Natural killer cell treated with Interleukin-12 subunit alpha and Interleukin-12 subunit beta and Interleukin-15 and Interleukin-18, amount 100 ng/mL, for 72 hours (primary cell): ENCODE measurements at regions not wholly inside any gene's neighbourhood (a gene's known extent, or its start where the extent isn't known, plus 50 kb on each side); places are given as distances from the start of the nearest gene placed in this dataset.
"Not testable (repeated sequence)": the region's sequence is repeated elsewhere in the genome, so short reads cannot be mapped to it uniquely, and the experiment has no call there.

ENCODE experiments used
- ATAC-seq, 2 donors: fragments of 150-1000 bp; cut with Tn5 transposase in 1 of 2; sonication (Bioruptor Pico), chemical (Tn5 transposase) in 1 of 2; 2 replicates each; pipeline ENCODE4 v1.10.0; 2021
- DNase-seq: peaks from one replicate; pipeline ENCODE4 v3.0.0; 2022; ENCODE audit warnings: low spot score
- H3K27ac Mint-ChIP-seq, 2 donors: 1 replicate in 1 of 2; 2 replicates in 1 of 2; pipeline ENCODE4 v1.8.0; 2022; ENCODE audit warnings: mixed read lengths in 2 of 2, mild to moderate bottlenecking in 1 of 2, moderate library complexity in 1 of 2
- H3K27me3 Mint-ChIP-seq, 2 donors: 1 replicate in 1 of 2; 2 replicates in 1 of 2; pipeline ENCODE4 v1.8.0; 2022; ENCODE audit warnings: mixed read lengths in 2 of 2
- H3K36me3 Mint-ChIP-seq: one replicate; pipeline ENCODE4 v1.8.0; 2022; ENCODE audit warnings: mixed read lengths
- H3K4me1 Mint-ChIP-seq, 2 donors: 1 replicate in 1 of 2; 2 replicates in 1 of 2; pipeline ENCODE4 v1.8.0; 2022; ENCODE audit warnings: low read depth in 2 of 2, mixed read lengths in 2 of 2, mild to moderate bottlenecking in 1 of 2
- H3K4me3 Mint-ChIP-seq: one replicate; pipeline ENCODE4 v1.8.0; 2022; ENCODE audit warnings: mixed read lengths
- H3K9me3 Mint-ChIP-seq: 2 replicates; pipeline ENCODE4 v1.8.0; 2022; ENCODE audit warnings: mixed read lengths

DNA sequence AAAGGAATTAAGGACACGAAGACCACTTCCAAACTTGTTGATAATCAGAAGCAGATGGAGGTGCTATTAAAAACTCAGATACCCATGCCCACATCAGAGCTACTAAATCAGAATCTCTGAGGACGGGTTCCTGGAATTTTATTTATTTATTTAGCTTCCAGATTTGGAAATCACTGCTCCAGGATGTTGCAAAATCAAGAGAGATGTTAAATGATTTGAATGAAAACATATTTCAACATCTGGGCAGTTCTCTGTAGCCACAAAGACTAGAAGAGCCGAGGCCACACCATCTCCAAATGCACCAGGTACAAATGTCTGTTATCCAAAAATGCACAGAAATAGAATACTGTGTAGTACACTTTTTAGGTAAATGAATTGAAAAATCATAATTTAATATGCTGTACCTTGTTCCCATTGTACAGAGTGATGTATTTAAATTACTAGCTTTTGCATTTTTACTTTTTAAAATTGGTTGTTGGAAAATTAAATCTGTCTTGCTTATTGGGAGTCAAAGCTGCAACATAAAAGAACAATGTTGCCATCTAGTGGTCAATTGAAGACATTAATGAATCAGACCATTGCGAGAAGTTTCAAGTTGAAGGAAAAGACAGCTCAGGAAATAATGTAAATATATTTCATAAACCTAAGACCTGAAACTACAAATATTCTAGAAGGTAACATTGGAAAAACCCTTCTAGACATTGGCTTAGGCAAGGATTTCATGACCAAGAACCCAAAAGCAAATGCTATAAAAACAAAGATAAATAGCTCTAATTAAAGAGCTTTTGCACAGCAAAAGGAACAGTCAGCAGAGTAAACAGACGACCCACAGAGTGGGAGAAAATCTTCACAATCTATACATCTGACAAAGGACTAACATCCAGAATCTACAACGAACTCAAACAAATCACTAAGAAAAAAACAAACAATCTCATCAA is 151.3 kb upstream of the TTC29 start:
- ATAC-seq = no peak
- Mint-ChIP-seq H3K9me3 (no peaks in the 10 kb centered on the region), H3K27ac (no peak overlapping the region), H3K27me3 (peaks cover 11 to 13% of the 10 kb centered on the region in 2 donors), H3K36me3 (no peaks in the 10 kb centered on the region), H3K4me3 (no peak overlapping the region), H3K4me1 (no peaks in the 10 kb centered on the region)
- no peak for DNase-seq

DNA sequence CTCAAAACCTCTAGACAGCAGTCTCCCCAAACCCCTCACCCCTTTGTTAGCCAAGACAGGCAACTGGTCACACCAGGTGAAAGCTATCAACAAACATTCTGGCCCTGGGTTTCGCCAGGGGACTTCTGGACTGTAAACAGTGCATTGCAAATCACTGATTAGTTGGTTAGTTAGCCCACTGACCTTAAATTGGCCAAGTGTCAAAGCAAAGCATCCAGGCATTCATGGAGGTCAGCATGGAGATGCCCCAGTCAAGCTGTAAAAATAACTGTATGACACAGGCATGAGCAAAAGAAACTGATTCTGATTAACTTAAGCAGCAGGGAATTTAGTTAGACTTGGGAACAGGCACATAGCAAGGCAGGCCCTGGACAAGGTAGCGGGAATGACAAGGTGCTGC is 156.0 kb upstream of the TTC29 start:
- no peaks in the 10 kb centered on the region for H3K9me3 Mint-ChIP-seq
- H3K36me3 Mint-ChIP-seq = no peaks in the 10 kb centered on the region
- H3K4me1 Mint-ChIP-seq = no peaks in the 10 kb centered on the region
- ATAC-seq = no peak
- no peak overlapping the region for H3K27ac Mint-ChIP-seq
- no peak overlapping the region for H3K4me3 Mint-ChIP-seq
- H3K27me3 Mint-ChIP-seq = peaks cover 16 to 38% of the 10 kb centered on the region in 2 donors
- DNase-seq = no peak

DNA sequence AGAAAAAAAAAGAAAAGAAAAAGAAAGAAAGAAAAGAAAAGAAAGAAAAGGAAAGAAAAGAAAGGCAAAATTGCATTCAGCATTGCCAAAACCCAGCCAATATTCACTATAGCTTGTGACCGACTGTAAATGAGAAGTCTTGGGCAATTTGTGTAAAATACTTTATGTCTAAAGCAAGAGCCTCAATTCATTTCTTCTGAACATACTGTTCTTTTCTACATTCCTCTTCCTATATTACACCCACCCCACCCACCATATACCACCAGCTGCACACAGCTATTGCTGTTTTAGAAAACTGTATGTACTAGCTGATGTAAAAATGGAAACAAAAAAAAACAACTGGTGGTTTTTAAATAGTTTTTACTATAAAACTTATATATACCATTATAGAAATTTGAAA is 156.9 kb upstream of the TTC29 start:
- Mint-ChIP-seq H3K27ac (no peak overlapping the region), H3K4me1 (no peaks in the 10 kb centered on the region), H3K36me3 (no peaks in the 10 kb centered on the region), H3K9me3 (no peaks in the 10 kb centered on the region), H3K4me3 (no peak overlapping the region), H3K27me3 (peaks cover 13 to 35% of the 10 kb centered on the region in 2 donors)
- DNase-seq (no peak), ATAC-seq (no peak)

DNA sequence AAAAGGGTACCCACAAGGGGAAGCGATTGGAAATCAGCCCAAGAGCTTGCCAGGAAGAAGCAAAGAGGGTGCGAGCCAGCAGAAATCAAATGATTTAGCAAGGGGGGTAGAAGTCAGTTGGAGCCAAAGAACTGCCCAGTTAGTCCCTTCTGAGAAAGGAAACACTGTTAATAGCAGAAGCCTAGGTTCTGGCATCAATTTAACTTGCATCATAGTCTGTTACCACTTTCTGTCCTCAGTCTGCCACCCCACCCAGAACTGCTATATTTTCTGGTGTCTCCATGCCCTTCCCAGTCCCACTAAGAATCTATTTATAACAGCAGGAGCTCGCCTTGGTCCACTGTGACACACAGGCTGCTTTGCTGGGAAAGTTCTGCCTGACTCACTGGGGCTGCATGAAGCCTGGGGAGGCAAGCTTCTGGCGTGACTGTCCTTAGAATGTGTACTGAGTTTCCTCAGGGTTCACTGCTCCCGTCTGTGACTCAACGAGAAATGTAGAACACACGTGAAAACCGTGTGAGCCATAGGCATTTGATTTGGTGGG is 157.8 kb upstream of the TTC29 start:
- DNase-seq (no peak), ATAC-seq (no peak)
- no peaks in the 10 kb centered on the region for H3K9me3 Mint-ChIP-seq
- no peak overlapping the region for H3K4me3 Mint-ChIP-seq
- H3K27me3 Mint-ChIP-seq = peaks cover 13 to 35% of the 10 kb centered on the region in 2 donors
- no peak overlapping the region for H3K27ac Mint-ChIP-seq
- no peaks in the 10 kb centered on the region for H3K4me1 Mint-ChIP-seq
- no peaks in the 10 kb centered on the region for H3K36me3 Mint-ChIP-seq

DNA sequence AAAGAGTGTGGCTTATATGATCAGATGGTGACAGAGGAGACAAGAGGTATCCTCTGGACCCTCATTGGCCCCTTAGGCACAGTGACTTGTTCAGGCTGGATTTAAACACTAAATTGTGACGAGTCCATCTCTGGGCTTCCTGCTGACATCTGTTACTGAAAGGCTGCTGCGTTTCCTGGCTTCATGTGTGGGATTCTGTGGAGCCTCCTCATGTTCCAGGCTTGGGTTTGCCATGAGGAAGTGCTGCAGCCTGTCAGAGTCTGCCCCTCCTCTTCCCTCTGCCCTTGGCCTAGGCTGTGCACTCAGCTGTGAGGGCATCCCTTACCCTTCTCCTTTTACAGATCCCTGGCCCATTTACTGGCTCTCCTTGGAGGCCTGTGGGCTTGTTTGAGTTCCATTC is 159.1 kb upstream of the TTC29 start:
- Mint-ChIP-seq H3K9me3 (no peaks in the 10 kb centered on the region), H3K36me3 (no peaks in the 10 kb centered on the region), H3K27ac (no peak overlapping the region), H3K27me3 (peaks cover 10 to 35% of the 10 kb centered on the region in 2 donors), H3K4me1 (no peaks in the 10 kb centered on the region), H3K4me3 (no peak overlapping the region)
- no peak for DNase-seq
- no peak for ATAC-seq

DNA sequence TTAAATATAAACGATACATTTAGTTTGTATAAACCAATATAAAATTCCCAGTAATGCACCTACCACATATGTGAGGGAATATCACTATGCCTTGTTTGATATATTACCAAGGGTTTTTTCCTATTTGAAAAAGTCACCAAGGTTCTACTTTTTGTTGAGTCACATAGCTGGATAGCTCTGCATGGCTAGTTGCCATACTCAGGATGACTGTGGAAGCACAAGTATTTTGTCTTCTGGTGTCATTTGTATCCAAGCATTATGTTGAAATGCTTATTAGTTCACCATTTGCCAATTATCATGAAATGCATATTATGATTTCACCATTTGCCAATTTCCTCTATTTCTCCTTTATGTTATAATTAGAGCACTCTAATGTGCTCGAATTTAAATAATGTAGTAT is 162.7 kb upstream of the TTC29 start:
- no peak for DNase-seq
- H3K4me3 Mint-ChIP-seq = no peak overlapping the region
- peaks cover 10 to 33% of the 10 kb centered on the region in 2 donors for H3K27me3 Mint-ChIP-seq
- H3K36me3 Mint-ChIP-seq = no peaks in the 10 kb centered on the region
- no peaks in the 10 kb centered on the region for H3K4me1 Mint-ChIP-seq
- no peak for ATAC-seq
- H3K9me3 Mint-ChIP-seq = no peaks in the 10 kb centered on the region
- H3K27ac Mint-ChIP-seq = no peak overlapping the region

DNA sequence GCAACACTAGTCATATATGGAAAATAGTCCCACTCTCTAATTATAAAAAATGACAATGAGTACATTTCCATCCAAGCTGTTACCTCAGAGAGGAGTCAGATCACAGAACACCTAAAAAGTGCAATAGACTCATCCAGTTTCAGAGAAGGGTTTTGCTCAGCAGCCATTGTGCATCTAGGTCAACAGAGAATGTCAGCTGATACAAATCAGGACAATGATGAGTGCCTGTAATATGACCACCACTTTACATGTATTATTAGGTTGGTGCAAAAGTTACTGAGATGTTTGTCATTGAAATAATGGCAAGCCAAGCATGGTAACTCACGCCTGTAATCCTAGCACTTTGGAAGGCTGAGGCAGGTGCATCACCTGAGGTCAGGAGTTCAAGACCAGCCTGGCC is 164.1 kb upstream of the TTC29 start:
- Mint-ChIP-seq H3K9me3 (peaks cover 3% of the 10 kb centered on the region), H3K4me1 (no peaks in the 10 kb centered on the region), H3K4me3 (no peak overlapping the region), H3K27me3 (peaks cover 10 to 28% of the 10 kb centered on the region in 2 donors), H3K36me3 (peaks cover 4% of the 10 kb centered on the region), H3K27ac (no peak overlapping the region)
- DNase-seq (no peak), ATAC-seq (no peak)

DNA sequence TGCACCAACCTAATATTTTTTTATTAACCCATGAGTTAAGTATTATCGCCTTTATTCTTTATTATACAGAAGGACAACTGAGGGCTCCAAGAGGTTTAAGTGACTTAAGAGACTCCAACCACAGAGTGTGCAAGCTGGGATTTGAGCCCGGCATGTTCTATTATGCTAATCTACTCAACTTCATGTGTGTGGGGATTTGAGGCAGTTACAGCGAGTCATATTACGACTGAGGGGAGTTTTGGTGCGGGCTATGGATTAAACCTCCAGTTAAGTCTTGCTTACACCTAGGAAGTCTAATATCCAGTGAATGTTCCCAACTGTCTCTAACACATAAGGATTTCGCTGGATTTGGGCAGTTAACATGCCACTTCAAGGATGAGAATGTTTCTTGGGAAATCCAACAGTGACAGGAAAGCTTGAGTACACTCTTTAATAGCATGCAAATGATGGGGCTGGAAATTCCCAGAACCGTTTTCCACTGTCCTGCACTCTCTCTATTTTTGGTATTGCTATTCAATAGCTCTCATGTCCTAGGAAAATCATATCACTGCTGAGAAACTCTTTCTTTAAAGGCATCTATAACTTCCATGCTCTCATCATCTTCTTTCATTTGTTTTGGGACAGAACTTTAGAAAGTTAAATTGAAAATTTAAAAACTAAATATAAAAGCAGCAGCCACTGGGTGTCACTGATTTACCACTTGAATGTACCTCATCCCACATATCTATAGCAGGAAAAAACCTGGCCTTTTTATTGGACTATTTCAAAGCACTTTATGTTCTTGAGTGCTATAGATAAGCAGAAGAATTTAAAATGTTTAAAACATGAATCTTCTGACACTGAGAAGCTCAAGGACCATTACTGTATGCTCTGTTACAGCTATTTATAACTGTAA is 165.1 kb upstream of the TTC29 start:
- Mint-ChIP-seq H3K27me3 (peaks cover 7 to 19% of the 10 kb centered on the region in 2 donors), H3K4me1 (no peaks in the 10 kb centered on the region), H3K9me3 (peaks cover 3% of the 10 kb centered on the region), H3K4me3 (no peak overlapping the region), H3K27ac (no peak overlapping the region), H3K36me3 (peaks cover 4% of the 10 kb centered on the region)
- DNase-seq (no peak), ATAC-seq (no peak)

DNA sequence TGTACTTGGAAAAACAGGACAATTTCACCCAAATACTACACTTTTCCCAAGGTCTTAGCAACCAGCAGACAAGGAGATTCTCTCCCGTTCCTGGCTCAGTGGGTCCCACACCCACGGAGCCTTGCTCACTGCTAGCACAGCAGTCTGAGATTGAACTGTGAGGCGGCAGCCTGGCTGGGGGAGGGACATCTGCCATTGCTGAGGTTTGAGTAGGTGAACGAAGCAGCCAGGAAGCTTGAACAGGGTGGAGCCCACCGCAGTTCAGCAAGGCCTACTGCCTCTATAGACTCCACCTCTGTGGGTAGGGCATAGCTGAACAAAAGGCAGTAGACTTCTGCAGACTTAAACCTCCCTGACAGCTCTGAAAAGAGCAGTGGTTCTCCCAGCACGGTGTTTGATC is 166.5 kb upstream of the TTC29 start:
- not testable (repeated sequence) for H3K4me1 Mint-ChIP-seq, H3K9me3 Mint-ChIP-seq, H3K4me3 Mint-ChIP-seq, ATAC-seq, H3K36me3 Mint-ChIP-seq, H3K27me3 Mint-ChIP-seq, DNase-seq, H3K27ac Mint-ChIP-seq

DNA sequence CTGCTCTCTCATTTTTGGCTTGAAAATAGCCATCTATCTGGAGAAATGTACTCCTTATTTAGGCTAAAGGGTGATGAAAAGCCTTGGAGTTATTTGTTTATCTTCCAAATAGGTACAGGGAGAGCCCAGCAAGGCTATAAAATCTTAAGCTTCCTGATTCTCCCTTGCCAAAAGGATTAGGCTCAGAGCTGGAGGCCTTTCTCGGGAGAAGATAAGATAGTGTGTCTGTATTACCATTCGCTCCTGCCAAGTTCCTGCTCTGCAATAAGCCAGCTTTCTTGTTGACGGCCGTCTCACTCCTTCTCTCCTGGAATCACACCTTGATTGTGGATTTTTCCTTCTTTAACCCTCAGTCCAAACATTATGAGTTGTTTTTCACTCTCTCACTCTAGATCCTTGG is 171.8 kb upstream of the TTC29 start:
- Mint-ChIP-seq H3K36me3 (peaks cover 4% of the 10 kb centered on the region), H3K4me1 (no peaks in the 10 kb centered on the region), H3K4me3 (no peak overlapping the region), H3K9me3 (peaks cover 3% of the 10 kb centered on the region), H3K27ac (no peak overlapping the region), H3K27me3 (no peaks in the 10 kb centered on the region)
- ATAC-seq = no peak
- DNase-seq = no peak

DNA sequence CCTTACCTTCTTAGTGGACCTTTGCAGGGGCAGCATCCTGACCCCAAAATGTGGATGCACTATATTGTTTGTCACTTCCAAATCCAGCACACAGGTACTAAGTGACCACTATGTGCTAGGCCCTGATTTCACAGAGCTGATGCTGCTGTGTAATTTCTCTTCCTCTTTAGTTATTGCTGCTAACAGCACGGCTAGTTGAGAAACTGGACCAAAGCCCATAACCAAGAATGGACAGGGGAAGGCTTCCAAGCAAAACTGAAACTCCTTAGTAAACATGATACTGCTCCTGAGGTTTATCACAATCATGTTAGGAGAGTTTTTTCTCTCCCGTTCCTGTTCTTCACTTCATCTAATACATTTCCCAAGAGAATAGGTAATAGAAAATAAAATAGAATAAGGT is 172.9 kb upstream of the TTC29 start:
- no peak overlapping the region for H3K27ac Mint-ChIP-seq
- no peak for DNase-seq
- H3K27me3 Mint-ChIP-seq = no peaks in the 10 kb centered on the region
- no peak for ATAC-seq
- peaks cover 4% of the 10 kb centered on the region for H3K36me3 Mint-ChIP-seq
- H3K4me3 Mint-ChIP-seq = no peak overlapping the region
- no peaks in the 10 kb centered on the region for H3K4me1 Mint-ChIP-seq
- H3K9me3 Mint-ChIP-seq = peaks cover 3% of the 10 kb centered on the region

DNA sequence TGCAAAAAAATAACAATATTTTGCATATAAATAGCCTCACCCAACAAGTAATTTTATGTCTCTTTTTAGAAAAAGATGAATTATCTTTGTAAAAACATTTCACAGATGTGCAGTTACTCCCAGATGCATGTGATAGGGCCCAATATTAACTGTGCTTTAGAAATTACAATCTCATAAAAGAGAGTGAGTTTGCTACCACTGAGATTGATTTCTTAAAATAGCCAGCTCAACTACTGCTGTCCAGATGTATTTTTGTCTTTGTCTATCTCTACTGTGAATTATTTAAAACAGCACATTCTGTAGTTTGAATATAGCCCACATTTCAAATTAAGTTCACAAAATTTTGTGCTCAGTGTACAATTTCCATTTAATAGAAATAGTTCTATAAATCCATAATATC is 177.0 kb upstream of the TTC29 start:
- no peaks in the 10 kb centered on the region for H3K9me3 Mint-ChIP-seq
- DNase-seq = no peak
- no peaks in the 10 kb centered on the region for H3K36me3 Mint-ChIP-seq
- H3K27ac Mint-ChIP-seq = no peak overlapping the region
- no peak overlapping the region for H3K4me3 Mint-ChIP-seq
- H3K4me1 Mint-ChIP-seq = no peaks in the 10 kb centered on the region
- H3K27me3 Mint-ChIP-seq = peaks cover 0 to 12% of the 10 kb centered on the region in 2 donors
- ATAC-seq = no peak

DNA sequence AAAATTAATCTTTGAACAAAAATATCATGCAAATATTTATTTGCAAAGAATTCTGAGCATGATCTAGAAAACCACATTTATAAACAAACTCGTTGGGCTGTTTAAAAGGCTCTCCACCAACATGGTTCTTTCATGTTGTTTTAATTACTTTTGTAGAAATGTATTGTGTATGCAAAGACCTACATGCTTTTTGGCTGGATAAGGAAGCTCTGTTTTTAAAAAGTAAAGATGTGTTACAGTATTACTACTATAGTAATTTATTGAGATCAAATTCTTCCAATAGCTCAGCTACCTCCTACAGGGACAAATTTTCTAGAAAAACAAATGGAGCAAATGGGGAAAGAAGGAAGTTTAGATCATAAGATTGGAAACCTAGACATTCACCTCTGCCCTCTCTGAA is 177.5 kb upstream of the TTC29 start:
- DNase-seq = no peak
- no peak overlapping the region for H3K4me3 Mint-ChIP-seq
- no peak for ATAC-seq
- peaks cover 0 to 12% of the 10 kb centered on the region in 2 donors for H3K27me3 Mint-ChIP-seq
- H3K4me1 Mint-ChIP-seq = no peaks in the 10 kb centered on the region
- no peaks in the 10 kb centered on the region for H3K9me3 Mint-ChIP-seq
- H3K36me3 Mint-ChIP-seq = no peaks in the 10 kb centered on the region
- no peak overlapping the region for H3K27ac Mint-ChIP-seq

DNA sequence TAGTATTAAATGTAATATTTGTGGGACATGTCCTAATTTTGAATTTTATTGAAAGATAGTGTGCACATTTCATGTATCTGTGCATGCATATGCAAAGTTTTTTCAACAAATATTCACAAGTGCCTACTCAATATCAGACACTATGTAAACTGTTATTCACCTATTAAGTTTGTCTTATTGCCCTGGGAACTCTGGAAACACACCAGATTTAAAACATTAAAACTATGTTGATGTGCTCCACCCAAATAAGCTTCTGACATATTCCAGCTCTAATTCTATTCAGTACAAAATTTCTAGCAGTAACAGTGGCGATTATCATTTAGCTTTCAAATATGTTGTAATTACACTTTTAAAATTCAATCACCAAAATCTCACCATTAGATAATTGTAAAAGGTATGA is 183.1 kb upstream of the TTC29 start:
- Mint-ChIP-seq H3K9me3 (no peaks in the 10 kb centered on the region), H3K4me3 (no peak overlapping the region), H3K27me3 (peaks cover 0 to 18% of the 10 kb centered on the region in 2 donors), H3K27ac (no peak overlapping the region), H3K36me3 (no peaks in the 10 kb centered on the region), H3K4me1 (no peaks in the 10 kb centered on the region)
- ATAC-seq (no peak), DNase-seq (no peak)
